ENCODE measurements at regions not wholly inside any gene's neighbourhood (a gene's known extent, or its start where the extent isn't known, plus 50 kb on each side); places are given as distances from the start of the nearest gene placed in this dataset.

- TF ChIP-seq EZH2 (IDR thresholded peaks at IDR 0.05; ENCODE audit: insufficient read depth, low read length), result no peak
- TF ChIP-seq CTCF (IDR thresholded peaks at IDR 0.05; ENCODE audit: insufficient read depth, low read depth, low read length), result no peak
Observed at GRCh38 chr3:71927505-71928066, 142.6 kb upstream of the PROK2 start.

Measured in astrocyte (in vitro differentiated cells and primary cell).